Adrenal gland (tissue), 9 donors: ENCODE measurements at regions not wholly inside any gene's neighbourhood (a gene's known extent, or its start where the extent isn't known, plus 50 kb on each side); places are given as distances from the start of the nearest gene placed in this dataset.
"Not testable (repeated sequence)": the region's sequence is repeated elsewhere in the genome, so short reads cannot be mapped to it uniquely, and the experiment has no call there.

Source experiments
- DNase-seq, 7 donors: peaks; one replicate each; pipeline ENCODE4 v3.0.0-alpha.2; 2019 to 2020
- H3K27ac ChIP-seq, 5 donors: fragments of 200-600 bp; sonication (generic) in 4 of 5; 1 replicate in 3 of 5; 2 replicates in 2 of 5; pipeline versions ENCODE4 v1.5.1 to v1.8.0; 2016 to 2020; ENCODE audit warnings: mild to moderate bottlenecking in 1 of 5
- H3K27me3 ChIP-seq: fragments of 200-600 bp; 2 replicates; pipeline ENCODE4 v1.8.0; 2021
- H3K36me3 ChIP-seq, 2 donors: fragments of 200-600 bp; replicated peaks in 1 of 2; 1 replicate in 1 of 2; 2 replicates in 1 of 2; pipeline versions ENCODE4 v1.5.1 to v1.8.0; 2018 to 2022
- H3K4me1 ChIP-seq, 2 donors: fragments of 200-600 bp; replicated peaks in 1 of 2; 1 replicate in 1 of 2; 2 replicates in 1 of 2; pipeline versions ENCODE4 v1.5.1 to v1.8.0; 2018 to 2021
- H3K4me3 ChIP-seq, 4 donors: fragments of 200-600 bp; sonication (generic) in 3 of 4; one replicate each; pipeline ENCODE4 v1.5.1; 2016 to 2018
- H3K9me3 ChIP-seq, 3 donors: fragments of 200-600 bp; sonication (generic) in 1 of 3; replicated peaks in 1 of 3; 1 replicate in 2 of 3; 2 replicates in 1 of 3; pipeline versions ENCODE4 v1.5.1 to v1.8.0; 2016 to 2021
- CTCF ChIP-seq, 6 experiments: fragments of 450-650 bp in 4 of 6; fragments of 200-600 bp in 2 of 6; sonication (generic) in 1 of 6; IDR thresholded peaks; 1 replicate in 5 of 6; 2 replicates in 1 of 6; pipeline versions ENCODE4 v1.5.1 to v1.8.0; 2016 to 2021; ENCODE audit warnings: antibody characterized with exemption in 6 of 6, mild to moderate bottlenecking in 2 of 6, moderate library complexity in 1 of 6
- POLR2A ChIP-seq, 2 donors: fragments of 450-650 bp; IDR thresholded peaks; one replicate each; pipeline ENCODE4 v1.6.1; 2017; ENCODE audit warnings: antibody characterized with exemption in 2 of 2, mild to moderate bottlenecking in 2 of 2, moderate library complexity in 1 of 2
- WGBS, 4 donors: extraction: QIAGEN DNeasy Blood & Tissue Kit in 2 of 4; methylation state at CpG; one replicate each; pipeline versions ENCODE4 v1.1.5 to v1.1.7; 2013 to 2017; 5-methylcytosine and 5-hydroxymethylcytosine counted together
- intact Hi-C, 2 donors: fragments of 100-400 bp; cut with DNase I; formaldehyde crosslinking; loops; one replicate each; pipeline versions ENCODE4 v1.14.1 to v1.15.0; 2022 to 2023
- donor health status: healthy with polysubstance abuse.
- donor health status: Bipolar disorder and iron deficiency.
- donor health status: DM: yes; HTN: yes; CAD: no.
- donor health status: DM: no; HTN: no; CAD: no.
- donor health status: DM: no; HTN: no; CAD: no.

GRCh38 chr2:194815475-194815874, 841.6 kb upstream of the SLC39A10 start:
- H3K27ac ChIP-seq: no peak overlapping the region
- no peaks in the 10 kb centered on the region for H3K27me3 ChIP-seq
- H3K4me3 ChIP-seq: no peak overlapping the region
- TF ChIP-seq POLR2A (IDR thresholded peaks at IDR 0.05) (no peak), CTCF (IDR thresholded peaks at IDR 0.05) (no peak)
- no peaks in the 10 kb centered on the region for H3K4me1 ChIP-seq
- no peaks in the 10 kb centered on the region for H3K36me3 ChIP-seq
- no peaks in the 10 kb centered on the region for H3K9me3 ChIP-seq
- no peak for DNase-seq
- intact Hi-C loops: no loop called here

- no peaks in the 10 kb centered on the region for H3K4me1 ChIP-seq
- intact Hi-C loops: no loop called here
- H3K27me3 ChIP-seq: no peaks in the 10 kb centered on the region
- 61 to 71% (median 66%) methylated on average over 1 of the region's 1 CpG for WGBS, 4 donors
- no peaks in the 10 kb centered on the region for H3K36me3 ChIP-seq
- no peak for DNase-seq
- no peak overlapping the region for H3K4me3 ChIP-seq
- no peak overlapping the region for H3K27ac ChIP-seq
- TF ChIP-seq POLR2A (IDR thresholded peaks at IDR 0.05) (no peak), CTCF (IDR thresholded peaks at IDR 0.05) (no peak)
- H3K9me3 ChIP-seq: no peaks in the 10 kb centered on the region
Observed at GRCh38 chr2:194802589-194802988, 854.4 kb upstream of the SLC39A10 start.

GRCh38 chr2:194787071-194787470, 870.0 kb upstream of the SLC39A10 start:
- intact Hi-C loops, DNase-seq, H3K4me3 ChIP-seq, H3K27ac ChIP-seq, H3K27me3 ChIP-seq, H3K4me1 ChIP-seq, H3K9me3 ChIP-seq, H3K36me3 ChIP-seq: not testable (repeated sequence)
- WGBS, 4 donors: 83 to 90% (median 89%) methylated on average over 2 of the region's 2 CpGs

- H3K27me3 ChIP-seq, H3K9me3 ChIP-seq, intact Hi-C loops, H3K4me1 ChIP-seq, H3K36me3 ChIP-seq, H3K27ac ChIP-seq, DNase-seq, H3K4me3 ChIP-seq: not testable (repeated sequence)
- 81 to 89% (median 86%) methylated on average over 2 of the region's 2 CpGs for WGBS, 4 donors
Observed at GRCh38 chr2:194771394-194771793, 885.6 kb upstream of the SLC39A10 start.

- no peak for TF ChIP-seq CTCF (IDR thresholded peaks at IDR 0.05)
- no peak for TF ChIP-seq POLR2A (IDR thresholded peaks at IDR 0.05)
- intact Hi-C loops: no loop called here
- Histone ChIP-seq H3K27me3 (no peaks in the 10 kb centered on the region), H3K9me3 (no peaks in the 10 kb centered on the region), H3K27ac (no peak overlapping the region), H3K4me1 (no peaks in the 10 kb centered on the region), H3K4me3 (no peak overlapping the region), H3K36me3 (peaks cover 0 to 3% of the 10 kb centered on the region in 2 donors)
- DNase-seq: no peak
Observed at GRCh38 chr2:194769030-194769429, 888.0 kb upstream of the SLC39A10 start.
